ENCODE measurements at regions not wholly inside any gene's neighbourhood (a gene's known extent, or its start where the extent isn't known, plus 50 kb on each side); places are given as distances from the start of the nearest gene placed in this dataset.

DNA sequence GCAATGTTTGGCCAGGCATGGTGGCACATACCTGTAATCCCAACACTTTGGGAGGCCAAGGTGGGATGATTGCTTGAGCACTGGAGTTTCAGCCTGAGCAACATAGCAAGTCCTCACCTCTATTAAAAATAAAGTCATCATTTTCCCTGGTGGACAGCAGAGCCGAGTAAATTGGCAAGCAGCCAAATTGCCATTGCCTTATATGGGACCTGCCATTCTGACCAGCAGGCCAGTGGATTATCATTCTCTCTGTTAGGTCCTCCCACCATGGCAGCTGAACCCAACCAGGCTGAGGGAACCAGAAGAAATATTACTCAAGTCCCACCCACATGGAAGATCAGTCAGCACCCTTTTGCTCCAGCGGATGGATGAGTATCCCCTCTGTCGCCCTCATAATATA is 1829.9 kb downstream of the EFNA5 start:
- DNase-seq: no peak

DNA sequence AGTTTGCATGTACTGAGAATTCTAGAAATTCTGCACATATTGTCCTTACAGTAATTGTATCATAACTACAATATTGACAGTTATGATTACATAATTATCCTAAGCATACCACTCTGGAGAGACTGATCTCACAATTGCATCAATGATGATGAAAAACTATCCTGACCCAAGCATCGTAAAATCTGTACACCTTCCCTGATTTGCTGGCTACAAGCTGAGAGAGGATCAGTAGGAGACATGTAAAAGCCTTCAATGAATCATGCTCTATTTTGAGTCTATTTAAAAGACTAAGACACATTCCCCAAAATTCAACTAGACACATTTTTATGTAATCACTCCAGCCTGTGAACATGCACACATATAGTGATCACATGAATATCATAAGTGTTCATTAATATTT is 1833.8 kb downstream of the EFNA5 start:
- DNase-seq: no peak

DNA sequence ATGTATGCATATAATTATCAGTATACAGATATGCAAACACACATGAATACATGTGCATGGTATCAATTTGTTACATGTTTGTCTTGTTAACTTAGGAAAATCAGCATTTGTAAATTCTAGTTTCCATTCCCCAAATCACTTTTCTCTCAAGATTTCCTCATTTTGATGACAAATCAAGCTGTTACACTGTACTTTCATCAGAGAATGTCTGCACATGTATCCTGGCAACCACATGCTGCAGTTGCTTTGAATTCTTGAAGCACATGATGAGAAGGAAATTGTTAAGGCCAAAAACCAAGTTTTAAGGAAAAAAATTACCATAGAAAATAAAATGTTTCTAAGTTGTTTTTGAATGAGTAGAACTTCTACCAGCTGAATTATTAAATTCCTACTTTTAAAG is 1834.5 kb downstream of the EFNA5 start:
- no peak for DNase-seq

- no peak for DNase-seq
These were observed 1841.9 kb downstream of the EFNA5 start for GRCh38 chr5:105828821-105829220.

- DNase-seq: no peak
These were observed 1848.9 kb downstream of the EFNA5 start for GRCh38 chr5:105821800-105822199.

- no peak for DNase-seq
These were observed 1852.8 kb downstream of the EFNA5 start for GRCh38 chr5:105817914-105818313.

- DNase-seq: no peak
These were observed 1853.3 kb downstream of the EFNA5 start for GRCh38 chr5:105817416-105817815.

- DNase-seq: no peak
These were observed 1853.8 kb downstream of the EFNA5 start for GRCh38 chr5:105816961-105817360.

GRCh38 chr5:105812304-105812703 is 1858.4 kb downstream of the EFNA5 start:
- DNase-seq: no peak

- no peak for DNase-seq
These were observed 1862.8 kb downstream of the EFNA5 start for GRCh38 chr5:105807951-105808350.

GRCh38 chr5:105807290-105807689 is 1863.4 kb downstream of the EFNA5 start:
- no peak for DNase-seq

- DNase-seq: no peak
These were observed 1864.1 kb downstream of the EFNA5 start for GRCh38 chr5:105806596-105806995.

DNA sequence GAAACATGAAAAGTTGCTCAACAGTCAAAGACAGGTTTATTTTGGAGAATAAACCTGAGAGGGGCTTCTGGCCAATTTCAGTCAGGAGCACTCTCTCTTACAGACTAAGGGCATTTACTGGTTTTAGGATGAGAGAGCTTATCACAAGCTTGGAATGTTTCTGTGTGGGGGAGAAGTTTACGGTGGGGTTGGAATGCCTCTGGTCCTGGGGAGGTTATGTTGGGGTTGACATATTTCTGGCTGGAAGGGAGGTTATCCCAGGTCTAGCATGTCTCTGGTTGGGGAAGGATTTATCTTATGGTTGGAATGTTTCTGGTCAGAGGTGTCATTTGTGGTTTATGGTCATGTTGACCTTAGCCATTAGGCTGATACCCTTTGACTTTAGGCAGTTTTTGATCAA is 1867.3 kb downstream of the EFNA5 start:
- no peak for DNase-seq

- DNase-seq: no peak
These were observed 1876.2 kb downstream of the EFNA5 start for GRCh38 chr5:105794578-105794977.

GRCh38 chr5:105789246-105789645 is 1881.5 kb downstream of the EFNA5 start:
- no peak for DNase-seq

DNA sequence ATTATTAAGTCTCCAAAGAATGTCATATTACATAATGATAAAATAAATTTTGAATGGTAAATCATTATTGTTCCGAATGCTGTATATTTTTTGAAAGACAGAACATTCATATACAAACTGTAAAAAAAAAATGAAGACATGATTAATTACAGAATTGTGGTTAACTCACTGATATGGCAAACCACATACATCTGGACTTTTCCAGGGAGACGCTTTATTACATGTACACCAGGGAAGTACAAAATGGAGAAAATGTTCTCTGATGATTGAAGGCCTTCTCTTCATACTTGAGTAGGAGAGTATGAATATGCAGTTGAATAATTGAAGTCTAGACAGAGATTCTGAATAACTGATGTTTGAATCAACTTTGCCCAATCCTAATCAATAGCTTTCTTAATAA is 1886.9 kb downstream of the EFNA5 start:
- no peak for DNase-seq

- DNase-seq: no peak
These were observed 1888.2 kb downstream of the EFNA5 start for GRCh38 chr5:105782501-105782900.

GRCh38 chr5:105773241-105773640 is 1897.5 kb downstream of the EFNA5 start:
- no peak for DNase-seq

GRCh38 chr5:105767267-105767666 is 1903.5 kb downstream of the EFNA5 start:
- DNase-seq: no peak

GRCh38 chr5:105762728-105763127 is 1908.0 kb downstream of the EFNA5 start:
- DNase-seq: no peak

DNA sequence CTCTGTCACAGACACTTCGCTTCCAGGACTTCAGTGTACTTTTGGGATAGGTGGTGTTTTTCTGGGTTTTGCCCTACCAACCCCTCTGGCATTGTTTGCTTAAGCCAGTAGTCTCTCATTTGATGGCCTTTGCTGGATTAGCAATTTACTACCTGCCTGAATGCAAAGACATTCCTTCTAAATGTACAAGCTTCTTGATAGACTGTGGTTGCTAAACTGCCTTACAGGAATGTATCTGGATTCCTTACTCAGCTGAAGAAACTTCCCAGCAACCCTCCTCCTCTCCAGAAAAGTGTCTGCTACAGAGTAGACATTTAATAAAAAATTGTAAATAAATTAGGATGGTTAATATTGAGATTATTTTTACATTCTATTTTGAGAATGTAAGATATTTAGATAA is 1916.7 kb downstream of the EFNA5 start:
- DNase-seq: no peak

GRCh38 chr5:105752801-105753200 is 1917.9 kb downstream of the EFNA5 start:
- no peak for DNase-seq

DNA sequence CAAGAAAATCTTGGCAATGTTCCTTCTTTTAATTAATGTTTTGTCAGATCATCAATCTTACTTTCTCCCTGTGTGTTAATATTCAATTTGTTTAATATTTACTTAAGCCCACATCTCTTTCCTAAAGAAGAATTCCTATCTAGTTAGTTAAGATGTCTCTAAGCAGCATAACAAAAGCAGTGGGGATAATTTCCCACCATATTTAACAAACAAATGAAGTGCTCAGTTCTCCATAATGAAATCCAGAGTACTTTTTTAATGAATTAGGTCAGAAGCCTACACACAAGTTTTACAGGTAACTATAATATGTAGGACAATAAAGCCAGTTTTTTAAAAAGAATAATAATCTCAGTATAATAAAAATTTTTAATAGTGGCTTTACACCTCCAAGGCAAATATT is 1918.8 kb downstream of the EFNA5 start:
- DNase-seq: no peak

- no peak for DNase-seq
These were observed 1925.6 kb downstream of the EFNA5 start for GRCh38 chr5:105745111-105745510.

- no peak for DNase-seq
These were observed 1930.5 kb downstream of the EFNA5 start for GRCh38 chr5:105740242-105740641.

- DNase-seq: no peak
These were observed 1931.0 kb downstream of the EFNA5 start for GRCh38 chr5:105739732-105740131.
